ENCODE measurements at regions not wholly inside any gene's neighbourhood (a gene's known extent, or its start where the extent isn't known, plus 50 kb on each side); places are given as distances from the start of the nearest gene placed in this dataset.

DNA sequence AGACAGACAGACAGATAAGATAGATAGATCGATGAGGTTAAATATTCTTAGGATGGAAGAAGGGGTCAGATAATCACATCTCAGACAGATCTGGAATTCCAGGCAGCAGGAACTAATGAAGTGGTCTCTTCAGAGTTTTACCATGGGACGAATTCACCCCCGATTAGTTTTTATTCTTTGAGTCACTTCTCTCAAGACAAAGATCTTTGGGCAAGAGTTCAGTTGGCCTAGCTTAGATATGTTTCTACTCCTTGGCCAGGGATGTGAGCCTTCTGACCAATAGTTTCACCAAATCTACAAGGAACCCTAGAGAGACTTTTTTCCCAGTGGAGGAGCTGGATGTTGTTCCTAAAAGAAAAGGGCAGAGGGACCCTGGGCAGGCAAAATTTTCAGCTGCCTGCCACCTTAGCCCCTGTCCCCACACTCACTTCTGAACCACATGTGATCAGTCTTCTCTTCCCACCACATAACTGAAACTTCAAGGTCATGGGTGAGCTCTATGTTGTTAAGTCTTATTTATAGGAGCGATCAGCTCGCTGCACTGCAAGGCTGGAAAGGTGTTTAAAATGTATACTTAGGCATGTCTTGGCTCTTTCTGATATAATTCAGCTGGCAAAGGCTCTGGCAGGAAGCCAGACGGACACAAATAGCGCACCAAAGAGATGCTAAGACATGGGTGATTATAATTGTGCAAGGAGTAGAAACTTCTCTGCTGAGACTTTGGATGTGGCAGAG, 132.9 kb downstream of the PALM2AKAP2 start:
- no peaks in the 10 kb centered on the region for H4K20me1 ChIP-seq (replicated peaks; ENCODE audit: control insufficient read depth, extremely low read depth, insufficient read depth, low read length)
- intact Hi-C loops (cut with micrococcal nuclease) (loop anchor here (1.0 kb wide), 7 partner anchors 56 to 202 kb away; no protein-coding TSS in a partner anchor), dilution Hi-C loops (cut with MboI; ENCODE audit: extremely low pct_ligation_motif_present, low sequenced_read_pairs) (loop anchor here (25.0 kb wide), 1 partner anchor 249 kb away; no protein-coding TSS in a partner anchor)
- POLR2A ChIA-PET = interaction anchor here (0.6 to 3.0 kb wide), 6 partner anchors 10 to 144 kb away, joined by 3 to 13 read pairs (median 4); no protein-coding TSS in a partner anchor
- no peak overlapping the region for H3K4me3 ChIP-seq (replicated peaks in 1 of 3; ENCODE audit: insufficient read depth in 1 of 3, low read depth in 1 of 3, low read length in 3 of 3)
- H3K4me2 ChIP-seq (ENCODE audit: insufficient read depth, low read length) = peak overlapping the region; percentile 39
- no peaks in the 10 kb centered on the region for H3K9me3 ChIP-seq (replicated peaks; ENCODE audit: control insufficient read depth, insufficient read depth, low read length)
- no peaks in the 10 kb centered on the region for H3K27me3 ChIP-seq (ENCODE audit: control insufficient read depth in 2 of 2, insufficient read depth in 2 of 2, low read length in 2 of 2)
- H3K9ac ChIP-seq (replicated peaks; ENCODE audit: extremely low read depth, insufficient read depth, low read length) = peak overlapping the region; percentile 93
- no peaks in the 10 kb centered on the region for H3K79me2 ChIP-seq (ENCODE audit: control insufficient read depth, insufficient read depth, low read length)
- FAIRE-seq = no peak
- TF ChIP-seq FOS (IDR thresholded peaks at IDR 0.05; ENCODE audit: borderline replicate concordance, insufficient read depth, low read length) (no peak), MYC (IDR thresholded peaks at IDR 0.05; ENCODE audit: low read depth, low read length) (no peak), EZH2 (IDR thresholded peaks at IDR 0.05; ENCODE audit: borderline replicate concordance, low read depth, low read length, severe bottlenecking) (no peak), POLR2A (IDR thresholded peaks at IDR 0.05; ENCODE audit: low read depth, low read length) (no peak), GATA2 (IDR thresholded peaks at IDR 0.05; ENCODE audit: insufficient read depth, insufficient read length, low read depth, low read length) (no peak), JUN (IDR thresholded peaks at IDR 0.05; ENCODE audit: borderline replicate concordance, insufficient read depth, insufficient read length, low read depth) (no peak), POLR2AphosphoS5 (IDR thresholded peaks at IDR 0.05; ENCODE audit: insufficient read depth, low read depth, low read length) (no peak)
- TF ChIP-seq, protein P1, sequence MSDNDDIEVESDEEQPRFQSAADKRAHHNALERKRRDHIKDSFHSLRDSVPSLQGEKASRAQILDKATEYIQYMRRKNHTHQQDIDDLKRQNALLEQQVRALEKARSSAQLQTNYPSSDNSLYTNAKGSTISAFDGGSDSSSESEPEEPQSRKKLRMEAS (IDR thresholded peaks at IDR 0.05; ENCODE audit: insufficient read depth, insufficient read length) = no peak
- TF ChIP-seq, protein P2, sequence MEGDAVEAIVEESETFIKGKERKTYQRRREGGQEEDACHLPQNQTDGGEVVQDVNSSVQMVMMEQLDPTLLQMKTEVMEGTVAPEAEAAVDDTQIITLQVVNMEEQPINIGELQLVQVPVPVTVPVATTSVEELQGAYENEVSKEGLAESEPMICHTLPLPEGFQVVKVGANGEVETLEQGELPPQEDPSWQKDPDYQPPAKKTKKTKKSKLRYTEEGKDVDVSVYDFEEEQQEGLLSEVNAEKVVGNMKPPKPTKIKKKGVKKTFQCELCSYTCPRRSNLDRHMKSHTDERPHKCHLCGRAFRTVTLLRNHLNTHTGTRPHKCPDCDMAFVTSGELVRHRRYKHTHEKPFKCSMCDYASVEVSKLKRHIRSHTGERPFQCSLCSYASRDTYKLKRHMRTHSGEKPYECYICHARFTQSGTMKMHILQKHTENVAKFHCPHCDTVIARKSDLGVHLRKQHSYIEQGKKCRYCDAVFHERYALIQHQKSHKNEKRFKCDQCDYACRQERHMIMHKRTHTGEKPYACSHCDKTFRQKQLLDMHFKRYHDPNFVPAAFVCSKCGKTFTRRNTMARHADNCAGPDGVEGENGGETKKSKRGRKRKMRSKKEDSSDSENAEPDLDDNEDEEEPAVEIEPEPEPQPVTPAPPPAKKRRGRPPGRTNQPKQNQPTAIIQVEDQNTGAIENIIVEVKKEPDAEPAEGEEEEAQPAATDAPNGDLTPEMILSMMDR (IDR thresholded peaks at IDR 0.05; ENCODE audit: extremely low read depth in 1 of 2, insufficient read depth in 1 of 2, low read depth in 1 of 2, low read length in 2 of 2) = no peak
- peak; percentile 66 for DNase-seq (ENCODE audit: low read depth, low spot score)
- no peaks in the 10 kb centered on the region for H3K36me3 ChIP-seq (ENCODE audit: control insufficient read depth in 2 of 2, extremely low read depth in 1 of 2, insufficient read depth in 2 of 2, low read length in 2 of 2)
- BruUV-seq (replicated peaks) = TSS peak; percentile 35
- H3K9me1 ChIP-seq (replicated peaks; ENCODE audit: control insufficient read depth, extremely low read depth, insufficient read depth, low read length) = no peaks in the 10 kb centered on the region
- peak overlapping the region; percentile 100 for H3K27ac ChIP-seq (ENCODE audit: insufficient read depth, low read depth, low read length)
- H2AFZ ChIP-seq (ENCODE audit: low read depth, low read length) = no peak overlapping the region
- peaks cover 56% of the 10 kb centered on the region for H3K4me1 ChIP-seq (ENCODE audit: control insufficient read depth, extremely low read depth, insufficient read depth, low read length)
- CTCF ChIA-PET = interaction anchor here (1.1 to 2.4 kb wide), 10 partner anchors 9 to 220 kb away, joined by 3 to 15 read pairs (median 6); no protein-coding TSS in a partner anchor

All from endothelial cell of umbilical vein (primary cell).